Right cardiac atrium (tissue), 5 donors: ENCODE measurements at regions not wholly inside any gene's neighbourhood (a gene's known extent, or its start where the extent isn't known, plus 50 kb on each side); places are given as distances from the start of the nearest gene placed in this dataset.

ENCODE experiments used
- ATAC-seq, 2 donors: fragments of 200-7000 bp; cut with Tn5 transposase; one replicate each; pipeline versions ENCODE4 v1.8.0 to v1.9.1; 2020; ENCODE audit warnings: moderate library complexity in 2 of 2, mild to moderate bottlenecking in 1 of 2
- DNase-seq, 3 donors: peaks; one replicate each; pipeline ENCODE4 v3.0.0-alpha.2; 2020
- H3K27ac ChIP-seq: one replicate; pipeline ENCODE4 v1.5.1; 2013; ENCODE audit warnings: mild to moderate bottlenecking, low read length, control low read depth, moderate library complexity
- H3K27me3 ChIP-seq: one replicate; pipeline ENCODE4 v1.6.1; 2013; ENCODE audit not compliant: control insufficient read depth, insufficient read depth
- H3K4me1 ChIP-seq: one replicate; pipeline ENCODE4 v1.6.1; 2013; ENCODE audit warnings: low read length; ENCODE audit not compliant: control insufficient read depth, insufficient read depth
- H3K4me3 ChIP-seq: one replicate; pipeline ENCODE4 v1.5.1; 2013; ENCODE audit warnings: low read length, control low read depth
- H3K9me3 ChIP-seq: one replicate; pipeline ENCODE4 v1.6.1; 2013; ENCODE audit warnings: low read length; ENCODE audit not compliant: control insufficient read depth
- WGBS: extraction: QIAGEN DNeasy Blood & Tissue Kit; methylation state at CpG from one replicate; pipeline ENCODE4 v1.1.7; 2013; 5-methylcytosine and 5-hydroxymethylcytosine counted together
- intact Hi-C, 4 donors: fragments of 100-400 bp; cut with DNase I; formaldehyde crosslinking; loops; one replicate each; pipeline versions ENCODE4 v1.11.0 to v1.14.0; 2022 to 2023
- donor health status: healthy with polysubstance abuse.
- donor health status: DM: no; HTN: yes; CAD: no.
- donor health status: DM: no; HTN: no; CAD: no.
- donor health status: DM: no; HTN: yes; CAD: no; lungs with severe emphysema.
- donor health status: DM: yes; HTN: yes; CAD: no.

DNA sequence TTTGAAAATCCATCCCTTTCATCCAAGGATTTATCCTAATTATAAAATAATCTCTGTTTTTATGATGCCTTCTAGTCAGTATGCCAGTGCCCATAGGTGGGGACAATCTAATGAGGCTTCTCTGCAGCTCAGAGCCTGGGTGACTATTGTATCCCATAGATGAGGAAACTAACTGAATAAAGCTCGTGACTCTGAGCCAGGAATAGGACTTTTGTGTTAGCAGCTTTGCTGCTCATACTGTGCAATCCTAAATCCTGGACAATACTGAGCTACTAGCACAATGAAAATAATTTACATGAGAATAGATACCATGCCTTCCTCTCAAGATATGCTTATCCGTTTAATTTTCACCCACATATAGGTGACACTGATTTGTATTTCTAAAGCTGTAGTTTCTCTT, 443.0 kb downstream of the PLK2 start:
- WGBS = 73% methylated on average over 2 of the region's 2 CpGs
- intact Hi-C loops = no loop called here
- DNase-seq (no peak), ATAC-seq (no peak)
- Histone ChIP-seq H3K4me1 (peaks cover 4% of the 10 kb centered on the region), H3K27me3 (no peaks in the 10 kb centered on the region), H3K4me3 (no peak overlapping the region), H3K9me3 (no peaks in the 10 kb centered on the region), H3K27ac (no peak overlapping the region)

DNA sequence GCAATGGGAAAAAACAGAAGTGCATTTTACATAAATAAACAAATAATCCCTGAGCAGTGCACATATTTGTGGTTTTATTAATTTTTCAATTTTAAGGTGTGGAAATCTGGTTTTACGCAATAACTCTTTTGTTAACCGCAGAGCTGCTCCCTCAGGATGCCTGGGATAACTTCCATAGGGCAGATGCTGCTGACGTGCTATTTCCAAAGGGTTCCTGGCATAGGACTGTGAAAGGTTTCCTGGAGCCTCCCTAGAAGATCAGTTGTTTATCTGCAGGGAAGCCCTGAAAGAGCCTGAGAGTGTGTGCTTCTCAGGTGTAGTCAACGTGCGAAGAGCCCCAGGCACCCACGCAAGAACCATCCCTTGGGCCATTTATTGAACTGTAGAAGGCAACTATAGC, 443.5 kb downstream of the PLK2 start:
- ATAC-seq = no peak
- intact Hi-C loops = no loop called here

DNA sequence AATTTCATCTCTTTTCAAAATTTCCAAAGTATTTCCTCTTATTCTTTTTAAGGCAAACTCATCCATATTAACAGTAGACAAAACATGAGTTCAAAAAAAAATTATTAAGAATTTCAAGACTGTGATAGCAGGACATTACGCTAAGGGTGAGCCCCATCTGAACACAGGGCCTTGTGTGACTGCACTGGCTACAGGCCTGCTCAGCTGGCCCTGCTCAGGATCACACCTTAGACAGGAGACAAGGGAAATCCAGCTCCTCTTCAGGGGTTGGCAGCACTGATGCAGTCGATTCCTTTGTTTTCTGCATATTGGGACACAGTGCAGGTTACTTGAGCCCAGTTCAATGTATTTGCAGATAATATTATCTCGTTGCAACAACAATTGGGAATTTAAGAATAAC, 444.7 kb downstream of the PLK2 start:
- Histone ChIP-seq H3K27ac (no peak overlapping the region), H3K4me3 (no peak overlapping the region), H3K27me3 (no peaks in the 10 kb centered on the region), H3K4me1 (peaks cover 4% of the 10 kb centered on the region), H3K9me3 (no peaks in the 10 kb centered on the region)
- 84% methylated on average over 3 of the region's 3 CpGs for WGBS
- peak in 1 of 3 donors; percentile 6 for DNase-seq
- ATAC-seq = no peak
- intact Hi-C loops = no loop called here

More for the DNA sequence above, 443.5 kb downstream of the PLK2 start:
- 75% methylated on average over 6 of the region's 6 CpGs for WGBS
- H3K4me3 ChIP-seq = no peak overlapping the region
- H3K27me3 ChIP-seq = no peaks in the 10 kb centered on the region
- H3K27ac ChIP-seq = no peak overlapping the region
- H3K4me1 ChIP-seq = peaks cover 4% of the 10 kb centered on the region
- DNase-seq = no peak
- H3K9me3 ChIP-seq = no peaks in the 10 kb centered on the region

DNA sequence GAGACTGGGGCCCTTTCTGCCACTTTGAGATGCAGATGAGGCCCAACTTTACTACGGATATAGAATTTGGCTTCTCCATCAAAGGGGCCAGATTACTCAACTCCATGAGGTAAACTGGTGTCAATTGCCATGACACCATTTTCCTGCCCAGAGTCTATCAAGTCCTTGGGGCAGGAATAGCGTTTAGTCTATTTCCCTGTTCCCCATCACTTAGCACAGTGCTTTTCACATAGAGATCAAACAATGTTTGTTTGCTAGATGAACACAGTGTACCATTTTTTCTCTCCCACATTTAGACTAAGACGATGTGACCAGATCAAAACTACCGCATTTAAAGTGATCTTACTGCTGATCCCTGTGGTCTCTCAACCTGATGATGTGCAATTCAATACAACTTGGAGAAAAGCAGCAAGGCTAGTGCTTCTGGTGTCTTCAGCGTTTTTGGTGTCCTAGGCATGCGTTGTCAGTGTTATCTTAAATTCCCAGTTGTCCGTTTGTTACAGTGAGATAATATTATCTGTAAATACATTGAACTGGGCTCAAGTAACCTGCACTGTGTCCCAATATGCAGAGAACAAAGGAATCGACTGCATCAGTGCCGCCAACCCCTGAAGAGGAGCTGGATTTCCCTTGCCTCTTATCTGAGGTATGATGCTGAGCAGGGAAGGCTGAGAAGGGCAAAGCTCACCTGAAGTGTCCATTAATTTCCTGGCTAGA, 446.2 kb downstream of the PLK2 start:
- Histone ChIP-seq H3K27ac (no peak overlapping the region), H3K4me1 (no peaks in the 10 kb centered on the region), H3K4me3 (no peak overlapping the region), H3K9me3 (no peaks in the 10 kb centered on the region), H3K27me3 (no peaks in the 10 kb centered on the region)
- ATAC-seq (no peak), DNase-seq (peak in 1 of 3 donors; percentile 21)
- WGBS = 83% methylated on average over 9 of the region's 9 CpGs
- intact Hi-C loops = no loop called here

DNA sequence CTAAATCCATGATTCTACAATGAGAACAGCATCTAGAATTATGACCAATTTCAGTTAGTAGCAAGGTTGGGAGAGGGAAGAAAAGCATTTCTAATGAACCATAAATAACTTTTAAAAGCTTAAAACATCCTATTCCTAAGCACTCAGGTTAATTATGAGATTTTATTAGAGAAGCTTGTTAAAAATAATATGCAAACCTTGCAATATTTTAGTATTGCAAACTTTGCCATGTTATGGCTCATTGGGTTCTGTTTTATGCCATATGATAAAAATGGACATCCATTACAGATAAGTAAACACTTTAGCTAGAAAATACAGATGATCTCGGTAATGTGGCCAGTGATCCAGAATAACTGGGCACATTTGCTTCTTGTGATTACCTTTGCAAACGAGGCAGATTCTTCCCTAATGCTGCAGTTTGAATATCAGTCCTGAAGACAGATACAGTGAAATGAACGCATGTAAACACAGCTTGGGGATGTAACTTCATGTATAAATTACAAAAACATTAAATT, 447.0 kb downstream of the PLK2 start:
- Histone ChIP-seq H3K4me1 (no peaks in the 10 kb centered on the region), H3K27ac (no peak overlapping the region), H3K27me3 (no peaks in the 10 kb centered on the region), H3K4me3 (no peak overlapping the region), H3K9me3 (no peaks in the 10 kb centered on the region)
- WGBS = 95% methylated on average over 3 of the region's 3 CpGs
- ATAC-seq = no peak
- DNase-seq = no peak
- intact Hi-C loops = no loop called here

DNA sequence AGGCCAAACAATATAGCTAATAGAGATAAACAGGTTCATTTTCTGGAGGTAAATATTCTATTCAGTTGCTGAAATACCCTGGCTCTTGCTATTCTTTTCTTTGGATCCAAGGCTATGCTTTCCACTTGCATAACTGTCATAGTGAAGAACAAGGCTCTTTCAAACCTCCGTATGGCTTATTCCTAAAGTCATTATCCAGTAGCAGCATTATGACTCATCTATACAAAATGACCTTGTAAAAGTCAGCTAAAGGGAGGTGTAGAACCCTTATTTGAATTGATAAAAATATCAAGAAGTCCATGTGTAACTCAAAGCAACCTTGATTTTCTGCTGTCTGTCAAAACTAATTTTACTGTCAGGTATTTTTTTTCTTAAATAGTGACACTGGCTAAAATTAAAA, 447.8 kb downstream of the PLK2 start:
- no peak for DNase-seq
- intact Hi-C loops = no loop called here
- Histone ChIP-seq H3K27me3 (no peaks in the 10 kb centered on the region), H3K4me1 (no peaks in the 10 kb centered on the region), H3K4me3 (no peak overlapping the region), H3K27ac (no peak overlapping the region), H3K9me3 (no peaks in the 10 kb centered on the region)
- 64% methylated on average over 1 of the region's 1 CpG for WGBS
- ATAC-seq = no peak

DNA sequence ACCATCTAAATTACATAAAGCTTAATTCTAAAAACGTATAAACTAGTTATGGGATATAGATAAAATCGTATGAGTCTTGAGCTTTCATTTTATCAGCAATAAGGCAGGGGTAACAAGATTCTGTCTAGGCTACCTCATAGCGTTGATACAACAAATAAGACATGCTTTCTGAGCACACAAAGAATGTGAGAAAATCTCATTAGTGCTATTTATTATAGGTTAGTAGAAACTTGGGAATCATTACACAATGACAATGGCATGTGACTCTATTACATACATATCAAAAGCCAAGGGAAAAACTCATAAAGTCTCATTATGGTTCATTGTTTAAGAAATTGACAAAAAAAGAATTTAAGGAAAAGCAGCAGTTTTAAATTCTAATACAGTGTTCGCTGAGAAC, 448.6 kb downstream of the PLK2 start:
- no peak overlapping the region for H3K4me3 ChIP-seq
- no peak for ATAC-seq
- intact Hi-C loops = no loop called here

DNA sequence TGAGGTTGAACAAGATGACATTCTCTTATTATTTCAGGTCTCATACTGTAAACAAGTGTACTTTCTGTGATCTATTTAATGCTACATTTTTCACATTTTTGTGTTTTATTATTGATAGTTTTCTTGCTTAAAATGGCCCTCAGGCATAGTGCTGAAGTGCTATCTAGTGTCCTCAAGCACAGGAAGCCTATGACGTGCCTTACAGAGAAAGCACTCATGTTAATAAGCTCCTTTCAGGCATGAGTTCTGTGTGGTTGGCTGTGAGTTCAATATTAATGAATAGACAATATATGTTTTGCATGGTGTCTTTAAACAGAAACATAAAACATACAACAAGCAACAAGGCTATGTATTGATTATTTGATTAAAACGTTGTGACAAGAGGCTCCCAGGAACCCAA, 450.1 kb downstream of the PLK2 start:
- 81% methylated on average over 2 of the region's 2 CpGs for WGBS
- H3K4me1 ChIP-seq = no peaks in the 10 kb centered on the region
- H3K9me3 ChIP-seq = no peaks in the 10 kb centered on the region
- no peak overlapping the region for H3K27ac ChIP-seq
- no peak for DNase-seq
- no peak overlapping the region for H3K4me3 ChIP-seq
- no peak for ATAC-seq
- intact Hi-C loops = no loop called here
- H3K27me3 ChIP-seq = no peaks in the 10 kb centered on the region

More for the DNA sequence above, 448.6 kb downstream of the PLK2 start:
- no peaks in the 10 kb centered on the region for H3K4me1 ChIP-seq
- H3K27ac ChIP-seq = no peak overlapping the region
- no peaks in the 10 kb centered on the region for H3K27me3 ChIP-seq
- H3K9me3 ChIP-seq = no peaks in the 10 kb centered on the region
- 88% methylated on average over 4 of the region's 4 CpGs for WGBS
- no peak for DNase-seq

DNA sequence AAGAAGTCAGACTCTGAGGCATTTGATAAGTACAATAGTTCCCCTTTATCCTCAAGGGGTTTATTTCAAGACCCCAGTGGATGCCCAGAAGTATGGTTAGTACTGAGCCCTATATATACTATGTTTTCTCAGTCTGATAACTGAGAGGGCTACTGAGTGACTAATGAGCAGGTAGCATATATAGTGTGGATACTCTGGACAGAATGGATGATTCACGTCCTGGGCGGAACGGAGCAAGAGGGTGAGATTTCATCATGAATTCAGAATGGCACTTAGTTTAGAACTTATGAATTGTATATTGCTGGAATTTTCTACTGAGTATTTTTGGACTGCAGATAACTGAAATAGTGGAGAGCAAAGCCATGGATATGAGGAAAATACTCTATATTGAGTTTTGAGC, 457.6 kb downstream of the PLK2 start:
- 97% methylated on average over 3 of the region's 3 CpGs for WGBS
- H3K27ac ChIP-seq = no peak overlapping the region
- H3K27me3 ChIP-seq = no peaks in the 10 kb centered on the region
- no peaks in the 10 kb centered on the region for H3K9me3 ChIP-seq
- no peak for DNase-seq
- no peaks in the 10 kb centered on the region for H3K4me1 ChIP-seq
- intact Hi-C loops = no loop called here
- no peak overlapping the region for H3K4me3 ChIP-seq
- no peak for ATAC-seq

DNA sequence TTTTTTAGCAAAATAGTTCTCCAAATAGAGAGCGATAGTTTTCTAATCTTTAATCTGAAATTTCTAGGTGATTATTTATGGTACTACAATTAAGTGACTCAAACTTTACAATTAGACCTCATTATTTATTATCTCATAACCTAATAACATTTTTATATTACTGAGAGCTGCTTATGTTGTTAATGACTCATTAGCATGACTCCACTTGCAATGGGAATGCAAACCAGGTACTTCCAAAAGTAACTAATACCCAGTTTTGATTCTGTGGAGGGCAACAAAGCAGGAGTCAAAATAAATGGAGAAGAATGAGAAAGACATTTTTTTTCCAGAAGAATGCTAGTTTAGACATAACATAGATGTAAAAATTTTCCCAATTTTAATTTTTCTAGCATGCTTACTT, 466.0 kb downstream of the PLK2 start:
- WGBS = 96% methylated on average over 1 of the region's 1 CpG
- Histone ChIP-seq H3K27me3 (no peaks in the 10 kb centered on the region), H3K9me3 (no peaks in the 10 kb centered on the region), H3K4me1 (peaks cover 2% of the 10 kb centered on the region), H3K27ac (no peak overlapping the region), H3K4me3 (no peak overlapping the region)
- ATAC-seq (no peak), DNase-seq (no peak)
- intact Hi-C loops = no loop called here

DNA sequence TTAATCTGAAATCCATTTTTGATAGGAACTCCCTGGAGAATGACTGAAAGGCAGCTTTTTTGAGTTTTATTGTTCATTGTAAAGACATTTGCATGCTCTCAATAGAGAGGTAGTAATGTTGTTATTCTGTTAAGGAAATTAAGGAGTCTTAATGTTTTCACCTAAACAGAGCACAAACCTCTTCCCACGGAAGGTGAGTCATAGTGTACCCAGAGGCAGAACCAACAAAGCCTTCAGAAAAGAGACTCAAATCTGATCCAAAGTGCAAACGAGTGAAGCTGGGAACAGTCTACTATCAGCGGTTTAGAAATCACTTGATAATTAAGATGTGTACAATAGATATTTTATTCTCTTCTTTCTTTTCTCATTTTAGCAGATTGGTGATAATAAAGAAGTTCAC, 470.5 kb downstream of the PLK2 start:
- H3K4me3 ChIP-seq = no peak overlapping the region
- DNase-seq (no peak), ATAC-seq (no peak)
- H3K4me1 ChIP-seq = peaks cover 2% of the 10 kb centered on the region
- H3K9me3 ChIP-seq = no peaks in the 10 kb centered on the region
- no peaks in the 10 kb centered on the region for H3K27me3 ChIP-seq
- 62% methylated on average over 3 of the region's 3 CpGs for WGBS
- intact Hi-C loops = no loop called here
- no peak overlapping the region for H3K27ac ChIP-seq

DNA sequence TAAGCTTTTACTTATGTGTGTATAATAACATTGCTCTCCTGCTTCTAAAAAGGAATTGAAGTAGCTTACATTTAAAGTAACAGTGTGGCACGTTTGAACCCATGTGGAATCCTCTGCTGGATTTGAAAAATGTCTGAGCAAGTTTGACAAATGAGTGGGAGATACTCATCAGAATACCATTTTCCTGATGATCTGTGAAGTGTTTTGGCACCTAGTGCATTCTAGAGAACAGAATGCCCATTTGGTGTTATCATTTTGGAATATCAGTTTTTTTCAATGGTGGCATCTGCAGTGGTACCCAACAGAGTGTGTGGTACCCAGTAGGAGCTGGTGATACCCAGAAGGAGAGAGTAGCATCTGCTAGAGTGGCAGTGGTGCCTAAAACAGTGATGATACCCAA, 471.1 kb downstream of the PLK2 start:
- no peak overlapping the region for H3K4me3 ChIP-seq
- DNase-seq (no peak), ATAC-seq (no peak)
- intact Hi-C loops = no loop called here
- no peak overlapping the region for H3K27ac ChIP-seq
- no peaks in the 10 kb centered on the region for H3K27me3 ChIP-seq
- 79% methylated on average over 1 of the region's 1 CpG for WGBS
- H3K9me3 ChIP-seq = no peaks in the 10 kb centered on the region
- peaks cover 2% of the 10 kb centered on the region for H3K4me1 ChIP-seq
